Thyroid gland (tissue), 4 donors: ENCODE measurements at regions not wholly inside any gene's neighbourhood (a gene's known extent, or its start where the extent isn't known, plus 50 kb on each side); places are given as distances from the start of the nearest gene placed in this dataset.

ENCODE experiments used
- DNase-seq, 2 donors: peaks; one replicate each; pipeline ENCODE4 v3.0.0-alpha.2; 2019
- H3K27ac ChIP-seq, 3 donors: fragments of 200-600 bp; sonication (generic); 1 replicate in 2 of 3; 2 replicates in 1 of 3; pipeline ENCODE4 v1.5.1; 2016 to 2019; ENCODE audit warnings: mild to moderate bottlenecking in 1 of 3, moderate library complexity in 1 of 3
- H3K27me3 ChIP-seq: fragments of 200-600 bp; sonication (generic); one replicate; pipeline ENCODE4 v1.5.1; 2019
- H3K36me3 ChIP-seq, 2 donors: fragments of 200-600 bp; sonication (generic); one replicate each; pipeline ENCODE4 v1.5.1; 2016 to 2019
- H3K4me1 ChIP-seq, 2 donors: fragments of 200-600 bp; sonication (generic); one replicate each; pipeline ENCODE4 v1.5.1; 2017 to 2019
- H3K4me3 ChIP-seq, 3 donors: fragments of 200-600 bp; sonication (generic); replicated peaks in 1 of 3; 1 replicate in 2 of 3; 2 replicates in 1 of 3; pipeline ENCODE4 v1.5.1; 2016; ENCODE audit warnings: mild to moderate bottlenecking in 1 of 3
- H3K9me3 ChIP-seq: fragments of 200-600 bp; sonication (generic); one replicate; pipeline ENCODE4 v1.5.1; 2017
- POLR2A ChIP-seq, 2 donors: fragments of 450-650 bp; IDR thresholded peaks; one replicate each; pipeline ENCODE4 v1.6.1; 2017; ENCODE audit warnings: antibody characterized with exemption in 2 of 2, mild to moderate bottlenecking in 2 of 2, moderate library complexity in 1 of 2
- WGBS, 2 donors: methylation state at CpG; one replicate each; pipeline ENCODE4 v1.1.5; 2017; 5-methylcytosine and 5-hydroxymethylcytosine counted together
- intact Hi-C: fragments of 100-400 bp; cut with DNase I; formaldehyde crosslinking; loops from one replicate; pipeline ENCODE4 v1.15.1; 2023
- TF ChIP-seq, protein P1 (sequence below), 6 experiments: fragments of 200-600 bp in 3 of 6; fragments of 450-650 bp in 3 of 6; sonication (generic) in 3 of 6; IDR thresholded peaks; one replicate each; pipeline ENCODE4 v1.5.1; 2016 to 2019; ENCODE audit warnings: antibody characterized with exemption in 6 of 6, mild to moderate bottlenecking in 2 of 6, inconsistent platforms in 1 of 6, moderate library complexity in 1 of 6

DNA sequence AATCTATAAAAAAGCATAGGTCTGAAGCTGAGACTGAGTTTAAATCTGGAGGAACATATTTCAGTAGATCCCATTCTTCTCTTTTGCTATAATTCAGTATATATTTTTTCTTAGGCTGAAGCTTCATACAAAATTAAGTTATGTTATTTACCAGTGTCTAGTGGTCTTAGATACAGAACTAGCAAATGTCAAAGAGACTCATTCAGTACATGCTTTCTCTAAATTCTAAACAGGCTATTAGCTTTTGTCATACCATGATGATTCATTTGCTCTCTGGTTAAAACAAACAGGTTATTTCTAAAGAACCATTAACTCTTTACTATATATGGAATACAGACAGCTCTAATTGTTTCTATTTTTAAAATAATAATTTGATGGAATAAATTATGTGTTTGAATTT, 1170.2 kb upstream of the PRMT6 start:
- TF ChIP-seq, protein P1, sequence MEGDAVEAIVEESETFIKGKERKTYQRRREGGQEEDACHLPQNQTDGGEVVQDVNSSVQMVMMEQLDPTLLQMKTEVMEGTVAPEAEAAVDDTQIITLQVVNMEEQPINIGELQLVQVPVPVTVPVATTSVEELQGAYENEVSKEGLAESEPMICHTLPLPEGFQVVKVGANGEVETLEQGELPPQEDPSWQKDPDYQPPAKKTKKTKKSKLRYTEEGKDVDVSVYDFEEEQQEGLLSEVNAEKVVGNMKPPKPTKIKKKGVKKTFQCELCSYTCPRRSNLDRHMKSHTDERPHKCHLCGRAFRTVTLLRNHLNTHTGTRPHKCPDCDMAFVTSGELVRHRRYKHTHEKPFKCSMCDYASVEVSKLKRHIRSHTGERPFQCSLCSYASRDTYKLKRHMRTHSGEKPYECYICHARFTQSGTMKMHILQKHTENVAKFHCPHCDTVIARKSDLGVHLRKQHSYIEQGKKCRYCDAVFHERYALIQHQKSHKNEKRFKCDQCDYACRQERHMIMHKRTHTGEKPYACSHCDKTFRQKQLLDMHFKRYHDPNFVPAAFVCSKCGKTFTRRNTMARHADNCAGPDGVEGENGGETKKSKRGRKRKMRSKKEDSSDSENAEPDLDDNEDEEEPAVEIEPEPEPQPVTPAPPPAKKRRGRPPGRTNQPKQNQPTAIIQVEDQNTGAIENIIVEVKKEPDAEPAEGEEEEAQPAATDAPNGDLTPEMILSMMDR (IDR thresholded peaks at IDR 0.05), result no peak
- TF ChIP-seq POLR2A (IDR thresholded peaks at IDR 0.05), result no peak
- no peak for DNase-seq
- H3K4me1 ChIP-seq, result no peaks in the 10 kb centered on the region

GRCh38 chr1:105891308-105891707, 1165.2 kb upstream of the PRMT6 start:
- H3K36me3 ChIP-seq, result no peaks in the 10 kb centered on the region
- H3K9me3 ChIP-seq, result no peaks in the 10 kb centered on the region
- H3K27ac ChIP-seq, result no peak overlapping the region
- H3K4me3 ChIP-seq, result no peak overlapping the region
- 83 to 84% methylated on average over 13 of the region's 13 CpGs for WGBS, 2 donors
- no peaks in the 10 kb centered on the region for H3K27me3 ChIP-seq
- intact Hi-C loops, result no loop called here
- TF ChIP-seq, protein P1 (IDR thresholded peaks at IDR 0.05), result no peak
- no peak for TF ChIP-seq POLR2A (IDR thresholded peaks at IDR 0.05)
- H3K4me1 ChIP-seq, result no peaks in the 10 kb centered on the region
- DNase-seq, result no peak

More for the DNA sequence above, 1170.2 kb upstream of the PRMT6 start:
- H3K4me3 ChIP-seq, result no peak overlapping the region
- intact Hi-C loops, result no loop called here
- H3K36me3 ChIP-seq, result no peaks in the 10 kb centered on the region
- H3K27me3 ChIP-seq, result no peaks in the 10 kb centered on the region
- no peak overlapping the region for H3K27ac ChIP-seq
- H3K9me3 ChIP-seq, result no peaks in the 10 kb centered on the region

DNA sequence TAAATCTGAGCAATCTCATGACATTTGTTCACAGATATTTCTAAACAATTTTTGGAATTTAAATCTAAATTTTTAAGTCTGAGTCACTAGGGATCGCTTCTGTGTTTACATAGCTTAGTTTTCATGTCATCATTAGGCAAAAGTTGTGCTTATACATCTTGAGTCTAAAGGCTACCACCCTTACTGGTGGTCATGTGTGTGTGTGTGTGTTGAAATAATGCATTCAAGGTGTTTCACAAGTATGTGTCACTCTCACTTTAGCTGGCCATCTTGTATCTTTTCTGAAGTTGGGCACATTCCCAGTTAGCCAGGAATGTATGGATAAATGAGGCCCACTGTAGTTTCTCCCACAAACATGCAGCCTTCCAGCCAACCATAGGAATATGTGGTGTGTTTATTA, 1162.5 kb upstream of the PRMT6 start:
- intact Hi-C loops, result no loop called here
- Histone ChIP-seq H3K27me3 (no peaks in the 10 kb centered on the region), H3K4me1 (no peaks in the 10 kb centered on the region), H3K9me3 (no peaks in the 10 kb centered on the region), H3K27ac (no peak overlapping the region), H3K36me3 (no peaks in the 10 kb centered on the region), H3K4me3 (no peak overlapping the region)
- TF ChIP-seq, protein P1 (IDR thresholded peaks at IDR 0.05), result no peak
- no peak for TF ChIP-seq POLR2A (IDR thresholded peaks at IDR 0.05)
- 67 to 68% methylated on average over 1 of the region's 1 CpG for WGBS, 2 donors
- DNase-seq, result no peak

- no peak overlapping the region for H3K4me3 ChIP-seq
- no peaks in the 10 kb centered on the region for H3K36me3 ChIP-seq
- 48 to 52% methylated on average over 2 of the region's 2 CpGs for whole genome bisulfite sequencing, 2 donors
- DNase-seq, result no peak
- no peaks in the 10 kb centered on the region for H3K9me3 ChIP-seq
- no peaks in the 10 kb centered on the region for H3K27me3 ChIP-seq
- intact Hi-C loops, result no loop called here
- H3K4me1 ChIP-seq, result no peaks in the 10 kb centered on the region
- TF ChIP-seq POLR2A (IDR thresholded peaks at IDR 0.05), result no peak
- TF ChIP-seq, protein P1 (IDR thresholded peaks at IDR 0.05), result no peak
- no peak overlapping the region for H3K27ac ChIP-seq
These were observed 1146.7 kb upstream of the PRMT6 start for GRCh38 chr1:105909811-105910210.

- Histone ChIP-seq H3K4me1 (no peaks in the 10 kb centered on the region), H3K36me3 (no peaks in the 10 kb centered on the region), H3K27ac (no peak overlapping the region), H3K27me3 (no peaks in the 10 kb centered on the region), H3K4me3 (no peak overlapping the region), H3K9me3 (no peaks in the 10 kb centered on the region)
- 61 to 80% methylated on average over 3 to 4 of the region's 5 CpGs for WGBS, 2 donors
- TF ChIP-seq POLR2A (IDR thresholded peaks at IDR 0.05), result no peak
- TF ChIP-seq, protein P1 (IDR thresholded peaks at IDR 0.05), result no peak
- intact Hi-C loops, result no loop called here
- peak; percentile 58 to 59 for DNase-seq
These were observed 1142.1 kb upstream of the PRMT6 start for GRCh38 chr1:105914403-105914802.
